Smooth muscle cell (in vitro differentiated cells): ENCODE measurements at regions not wholly inside any gene's neighbourhood (a gene's known extent, or its start where the extent isn't known, plus 50 kb on each side); places are given as distances from the start of the nearest gene placed in this dataset.

Experiments
- DNase-seq: peaks from one replicate; lab custom pipeline; 2025; ENCODE audit not compliant: unreplicated experiment; lab: John Stamatoyannopoulos, UW
- H2AFZ ChIP-seq: fragments of 200-600 bp; sonication (generic); 2 replicates; pipeline ENCODE4 v1.6.0; 2016; ENCODE audit warnings: antibody characterized with exemption, low read depth, mild to moderate bottlenecking
- H3F3A ChIP-seq: fragments of 200-600 bp; sonication (generic); 2 replicates; pipeline ENCODE4 v1.6.0; 2017; ENCODE audit warnings: antibody characterized with exemption, low read depth
- H3K27ac ChIP-seq: fragments of 200-600 bp; sonication (generic); 2 replicates; pipeline ENCODE4 v1.5.1; 2016; ENCODE audit warnings: low read depth, mild to moderate bottlenecking
- H3K27me3 ChIP-seq: fragments of 200-600 bp; sonication (generic); 2 replicates; pipeline ENCODE4 v1.6.1; 2016; ENCODE audit warnings: low read depth, mild to moderate bottlenecking
- H3K36me3 ChIP-seq: fragments of 200-600 bp; sonication (generic); 2 replicates; pipeline ENCODE4 v1.5.1; 2016; ENCODE audit warnings: low read depth
- H3K4me1 ChIP-seq: fragments of 200-600 bp; sonication (generic); 2 replicates; pipeline ENCODE4 v1.5.1; 2016; ENCODE audit warnings: low read depth
- H3K4me2 ChIP-seq: fragments of 200-600 bp; sonication (generic); 2 replicates; pipeline ENCODE4 v1.6.0; 2016; ENCODE audit warnings: mild to moderate bottlenecking
- H3K4me3 ChIP-seq: fragments of 200-600 bp; sonication (generic); 2 replicates; pipeline ENCODE4 v1.5.1; 2016; ENCODE audit warnings: mild to moderate bottlenecking
- H3K79me2 ChIP-seq: fragments of 200-600 bp; sonication (generic); 2 replicates; pipeline ENCODE4 v1.6.0; 2016; ENCODE audit warnings: low read depth, mild to moderate bottlenecking
- H3K9ac ChIP-seq: fragments of 200-600 bp; sonication (generic); 2 replicates; pipeline ENCODE4 v1.6.0; 2016; ENCODE audit warnings: low read depth
- H3K9me3 ChIP-seq: fragments of 200-600 bp; sonication (generic); replicated peaks from 2 replicates; pipeline ENCODE4 v1.5.1; 2016; ENCODE audit warnings: low read depth
- H4K20me1 ChIP-seq: fragments of 200-600 bp; sonication (generic); 2 replicates; pipeline ENCODE4 v1.6.0; 2016; ENCODE audit warnings: low read depth
- WGBS: methylation state at CpG from one replicate; pipeline ENCODE4 v1.1.7; 2016; ENCODE audit warnings: low lambda C conversion rate; 5-methylcytosine and 5-hydroxymethylcytosine counted together
- TF ChIP-seq, protein P1 (sequence below): fragments of 200-600 bp; sonication (generic); IDR thresholded peaks from 2 replicates; pipeline ENCODE4 v1.5.1; 2017; ENCODE audit warnings: borderline replicate concordance, mild to moderate bottlenecking, antibody characterized with exemption; ENCODE audit not compliant: insufficient read depth, poor library complexity, severe bottlenecking

DNA sequence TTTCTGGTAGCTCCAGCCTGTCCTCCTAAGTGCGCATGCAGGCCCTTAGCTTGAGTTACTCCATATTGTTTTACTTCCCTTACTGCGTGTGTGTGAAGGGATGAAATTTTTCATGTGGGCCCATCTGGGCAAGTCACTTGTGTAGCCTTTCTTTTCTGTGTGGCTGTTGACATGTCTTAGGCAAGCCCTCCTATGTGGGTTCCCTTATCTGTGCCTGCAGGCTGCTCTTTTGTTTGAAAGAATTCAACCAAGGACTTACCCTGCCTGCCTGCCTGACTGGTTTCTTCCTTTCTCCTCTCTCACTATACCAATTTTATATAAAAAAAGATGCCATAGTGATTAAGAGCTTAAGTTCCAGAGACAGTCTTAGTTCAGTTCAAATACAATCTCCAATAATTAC, 249.3 kb downstream of the ATG4C start:
- Histone ChIP-seq H3K36me3 (no peaks in the 10 kb centered on the region), H2AFZ (no peak overlapping the region), H3K4me3 (no peak overlapping the region), H3K9ac (no peak overlapping the region), H3K4me1 (no peaks in the 10 kb centered on the region), H3K27ac (no peak overlapping the region), H3F3A (no peaks in the 10 kb centered on the region), H4K20me1 (no peaks in the 10 kb centered on the region), H3K79me2 (no peaks in the 10 kb centered on the region), H3K4me2 (no peak overlapping the region), H3K27me3 (no peaks in the 10 kb centered on the region), H3K9me3 (no peaks in the 10 kb centered on the region)
- TF ChIP-seq, protein P1, sequence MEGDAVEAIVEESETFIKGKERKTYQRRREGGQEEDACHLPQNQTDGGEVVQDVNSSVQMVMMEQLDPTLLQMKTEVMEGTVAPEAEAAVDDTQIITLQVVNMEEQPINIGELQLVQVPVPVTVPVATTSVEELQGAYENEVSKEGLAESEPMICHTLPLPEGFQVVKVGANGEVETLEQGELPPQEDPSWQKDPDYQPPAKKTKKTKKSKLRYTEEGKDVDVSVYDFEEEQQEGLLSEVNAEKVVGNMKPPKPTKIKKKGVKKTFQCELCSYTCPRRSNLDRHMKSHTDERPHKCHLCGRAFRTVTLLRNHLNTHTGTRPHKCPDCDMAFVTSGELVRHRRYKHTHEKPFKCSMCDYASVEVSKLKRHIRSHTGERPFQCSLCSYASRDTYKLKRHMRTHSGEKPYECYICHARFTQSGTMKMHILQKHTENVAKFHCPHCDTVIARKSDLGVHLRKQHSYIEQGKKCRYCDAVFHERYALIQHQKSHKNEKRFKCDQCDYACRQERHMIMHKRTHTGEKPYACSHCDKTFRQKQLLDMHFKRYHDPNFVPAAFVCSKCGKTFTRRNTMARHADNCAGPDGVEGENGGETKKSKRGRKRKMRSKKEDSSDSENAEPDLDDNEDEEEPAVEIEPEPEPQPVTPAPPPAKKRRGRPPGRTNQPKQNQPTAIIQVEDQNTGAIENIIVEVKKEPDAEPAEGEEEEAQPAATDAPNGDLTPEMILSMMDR = no peak
- DNase-seq = no peak
- WGBS = 92% methylated on average over 2 of the region's 2 CpGs

DNA sequence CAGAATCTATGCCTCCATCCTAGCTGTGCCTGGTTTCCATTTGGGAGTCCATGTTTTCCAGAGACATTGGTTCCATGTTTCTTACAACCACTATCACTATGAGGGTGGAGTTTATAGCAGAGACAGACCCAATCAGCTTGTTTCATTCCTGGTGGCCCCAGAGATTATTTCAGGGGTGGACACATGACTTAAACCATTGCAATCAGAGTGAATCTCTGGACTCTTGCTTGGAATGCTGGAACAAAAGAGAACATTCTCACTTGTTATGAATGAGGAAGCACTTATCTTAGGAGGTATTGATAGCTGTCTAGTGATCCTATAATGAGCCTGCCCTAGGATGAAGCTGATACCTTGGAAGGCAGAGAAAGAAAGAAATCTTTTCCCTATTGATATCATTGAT, 250.3 kb downstream of the ATG4C start:
- H3K27me3 ChIP-seq = no peaks in the 10 kb centered on the region
- H3K79me2 ChIP-seq = no peaks in the 10 kb centered on the region
- DNase-seq = no peak
- H3K9me3 ChIP-seq = no peaks in the 10 kb centered on the region
- H4K20me1 ChIP-seq = no peaks in the 10 kb centered on the region
- TF ChIP-seq, protein P1 = no peak
- no peak overlapping the region for H3K4me3 ChIP-seq
- H3F3A ChIP-seq = no peaks in the 10 kb centered on the region
- no peaks in the 10 kb centered on the region for H3K36me3 ChIP-seq
- H3K4me2 ChIP-seq = no peak overlapping the region
- no peak overlapping the region for H3K9ac ChIP-seq
- H3K4me1 ChIP-seq = no peaks in the 10 kb centered on the region
- H3K27ac ChIP-seq = no peak overlapping the region
- no peak overlapping the region for H2AFZ ChIP-seq

DNA sequence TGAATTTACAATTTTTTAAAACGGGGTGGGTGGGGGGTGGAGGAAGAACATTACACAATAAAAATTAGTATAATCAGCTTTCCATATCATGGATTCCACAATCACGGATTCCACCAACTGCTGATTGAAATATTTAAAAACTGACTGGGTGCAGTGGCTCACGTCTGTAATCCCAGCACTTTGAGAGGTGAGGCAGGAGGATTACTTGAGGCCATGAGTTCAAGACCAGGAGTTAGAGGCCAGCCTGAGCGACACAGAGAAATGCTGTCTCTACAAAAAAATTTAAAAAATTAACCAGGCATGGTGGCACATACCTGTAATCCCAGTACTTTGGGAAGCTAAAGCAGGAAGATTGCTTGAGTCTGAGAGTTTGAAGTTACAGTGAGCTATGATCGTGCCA, 254.7 kb downstream of the ATG4C start:
- no peak overlapping the region for H3K4me2 ChIP-seq
- TF ChIP-seq, protein P1 = no peak
- H3K27ac ChIP-seq = no peak overlapping the region
- H3K4me3 ChIP-seq = no peak overlapping the region
- H4K20me1 ChIP-seq = no peaks in the 10 kb centered on the region
- H3K27me3 ChIP-seq = no peaks in the 10 kb centered on the region
- H3K79me2 ChIP-seq = no peaks in the 10 kb centered on the region
- no peaks in the 10 kb centered on the region for H3K4me1 ChIP-seq
- 91% methylated on average over 5 of the region's 5 CpGs for WGBS
- no peak for DNase-seq
- H3F3A ChIP-seq = no peaks in the 10 kb centered on the region
- H3K9me3 ChIP-seq = no peaks in the 10 kb centered on the region
- H3K9ac ChIP-seq = no peak overlapping the region
- H3K36me3 ChIP-seq = no peaks in the 10 kb centered on the region
- H2AFZ ChIP-seq = no peak overlapping the region

DNA sequence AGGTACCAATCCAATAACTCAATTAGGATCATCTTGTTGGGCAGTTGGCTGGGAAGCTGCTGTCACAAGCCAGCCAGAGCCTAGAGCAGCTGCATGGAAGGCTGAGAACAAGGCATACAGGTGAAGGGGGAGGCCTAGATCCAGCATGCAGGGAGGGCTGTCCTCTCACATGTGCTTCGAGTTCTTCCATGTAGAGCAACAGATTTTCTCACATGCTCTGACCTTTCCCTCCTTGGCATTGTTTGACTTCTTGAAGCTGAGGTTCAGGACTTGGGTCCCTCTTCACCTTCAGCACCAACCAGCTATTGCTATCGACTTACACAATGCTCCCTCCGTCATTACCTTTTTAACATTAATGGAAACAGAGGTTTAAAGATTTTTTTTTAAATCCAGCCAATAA, 257.7 kb downstream of the ATG4C start:
- Histone ChIP-seq H3K4me2 (no peak overlapping the region), H3K27ac (no peak overlapping the region), H3F3A (no peaks in the 10 kb centered on the region), H4K20me1 (no peaks in the 10 kb centered on the region), H2AFZ (no peak overlapping the region), H3K27me3 (no peaks in the 10 kb centered on the region), H3K9me3 (no peaks in the 10 kb centered on the region), H3K9ac (no peak overlapping the region), H3K36me3 (no peaks in the 10 kb centered on the region), H3K4me1 (no peaks in the 10 kb centered on the region), H3K4me3 (no peak overlapping the region), H3K79me2 (no peaks in the 10 kb centered on the region)
- 90% methylated on average over 3 of the region's 3 CpGs for WGBS
- DNase-seq = no peak
- TF ChIP-seq, protein P1 = no peak
